SJSA1 (cell line): ENCODE measurements at regions not wholly inside any gene's neighbourhood (a gene's known extent, or its start where the extent isn't known, plus 50 kb on each side); places are given as distances from the start of the nearest gene placed in this dataset.

Experiments
- DNase-seq, 2 experiments: peaks; one replicate each; pipeline ENCODE4 v3.0.0-alpha.2; 2015 to 2020; ENCODE audit warnings: low spot score in 2 of 2, low read depth in 1 of 2
- H3K27ac ChIP-seq: fragments of 250-450 bp; sonication (Bioruptor Pico); 2 replicates; pipeline ENCODE4 v1.5.1; 2020; ENCODE audit warnings: mild to moderate bottlenecking, moderate library complexity
- H3K27me3 ChIP-seq: fragments of 250-450 bp; sonication (Bioruptor Pico); replicated peaks from 2 replicates; pipeline ENCODE4 v1.5.1; 2020; ENCODE audit warnings: mild to moderate bottlenecking, moderate library complexity
- H3K36me3 ChIP-seq: fragments of 250-450 bp; sonication (Bioruptor Pico); 2 replicates; pipeline ENCODE4 v1.5.1; 2020; ENCODE audit warnings: mild to moderate bottlenecking
- H3K4me1 ChIP-seq: fragments of 250-450 bp; sonication (Bioruptor Pico); replicated peaks from 2 replicates; pipeline ENCODE4 v1.6.1; 2021; ENCODE audit warnings: mild to moderate bottlenecking
- H3K4me3 ChIP-seq: fragments of 250-450 bp; sonication (Bioruptor Pico); 2 replicates; pipeline ENCODE4 v1.5.1; 2020; ENCODE audit warnings: mild to moderate bottlenecking
- H3K9me3 ChIP-seq: fragments of 250-450 bp; sonication (Bioruptor Pico); replicated peaks from 2 replicates; pipeline ENCODE4 v1.5.1; 2020; ENCODE audit warnings: mild to moderate bottlenecking

- DNase-seq = no peak
- no peak overlapping the region for H3K4me3 ChIP-seq
Measured at GRCh38 chr20:24253321-24253720, 216.1 kb upstream of the SYNDIG1 start.

GRCh38 chr20:24245094-24245493, 224.3 kb upstream of the SYNDIG1 start:
- Histone ChIP-seq H3K4me3 (no peak overlapping the region), H3K4me1 (no peaks in the 10 kb centered on the region), H3K27me3 (0 out of 2 replicates have a peak, but pooled peaks cover 4% of the 10 kb centered on the region), H3K27ac (no peak overlapping the region), H3K36me3 (no peaks in the 10 kb centered on the region), H3K9me3 (no peaks in the 10 kb centered on the region)
- no peak for DNase-seq

More at GRCh38 chr20:24253321-24253720, 216.1 kb upstream of the SYNDIG1 start:
- H3K27me3 ChIP-seq = 0 out of 2 replicates have a peak, but pooled peaks cover 4% of the 10 kb centered on the region
- H3K27ac ChIP-seq = no peak overlapping the region
- H3K4me1 ChIP-seq = no peaks in the 10 kb centered on the region
- no peaks in the 10 kb centered on the region for H3K36me3 ChIP-seq
- H3K9me3 ChIP-seq = no peaks in the 10 kb centered on the region

DNA sequence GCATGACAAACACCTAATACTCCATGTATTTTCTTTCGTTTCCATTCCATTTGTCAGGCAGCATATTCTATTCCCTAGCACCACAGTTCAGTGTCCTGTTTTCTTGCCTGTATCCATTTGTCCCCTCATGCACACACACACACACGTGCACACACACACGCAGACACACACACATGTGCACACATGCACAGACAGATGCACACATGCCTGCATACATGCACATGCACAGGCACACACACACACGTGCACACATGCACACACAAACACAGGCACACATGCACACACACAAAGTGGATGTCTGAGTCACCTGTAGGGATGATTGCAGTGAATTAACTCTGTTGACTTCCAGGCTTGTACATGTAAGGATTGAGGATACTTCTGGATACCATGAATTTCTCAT, 226.7 kb upstream of the SYNDIG1 start:
- Histone ChIP-seq H3K27ac (no peak overlapping the region), H3K27me3 (no peaks in the 10 kb centered on the region), H3K36me3 (no peaks in the 10 kb centered on the region), H3K4me1 (no peaks in the 10 kb centered on the region), H3K4me3 (no peak overlapping the region), H3K9me3 (no peaks in the 10 kb centered on the region)
- DNase-seq = no peak

DNA sequence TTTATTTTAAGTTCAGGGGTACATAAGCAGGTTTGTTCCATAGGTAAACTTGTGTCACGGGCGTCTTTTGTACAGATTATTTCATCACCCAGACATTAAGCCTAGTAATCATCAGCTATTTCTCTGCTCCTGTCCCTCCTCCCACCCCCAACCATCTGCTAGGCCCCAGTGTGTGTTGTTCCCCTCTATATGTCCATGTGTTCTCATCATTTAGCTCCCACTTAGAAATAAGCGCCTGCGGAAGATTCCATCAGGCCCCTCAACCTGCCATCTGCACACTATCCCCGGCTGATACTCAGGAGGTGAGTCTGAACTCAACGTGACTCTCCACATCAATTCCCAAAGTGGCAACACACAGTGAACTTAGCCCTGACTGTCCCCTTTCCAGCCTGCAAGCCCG, 228.0 kb upstream of the SYNDIG1 start:
- H3K36me3 ChIP-seq = no peaks in the 10 kb centered on the region
- no peak for DNase-seq
- H3K27me3 ChIP-seq = no peaks in the 10 kb centered on the region

GRCh38 chr20:24236963-24237362, 232.5 kb upstream of the SYNDIG1 start:
- DNase-seq = no peak

More for the DNA sequence above, 228.0 kb upstream of the SYNDIG1 start:
- Histone ChIP-seq H3K4me3 (no peak overlapping the region), H3K27ac (no peak overlapping the region), H3K4me1 (no peaks in the 10 kb centered on the region), H3K9me3 (no peaks in the 10 kb centered on the region)

GRCh38 chr20:24236201-24236600, 233.2 kb upstream of the SYNDIG1 start:
- no peaks in the 10 kb centered on the region for H3K4me1 ChIP-seq
- no peaks in the 10 kb centered on the region; the same call in 1 of the 2 replicates for H3K27me3 ChIP-seq
- H3K9me3 ChIP-seq = no peaks in the 10 kb centered on the region
- H3K4me3 ChIP-seq = no peak overlapping the region
- no peaks in the 10 kb centered on the region for H3K36me3 ChIP-seq
- no peak for DNase-seq
- no peak overlapping the region for H3K27ac ChIP-seq

More at GRCh38 chr20:24236963-24237362, 232.5 kb upstream of the SYNDIG1 start:
- Histone ChIP-seq H3K27me3 (no peaks in the 10 kb centered on the region; the same call in 1 of the 2 replicates), H3K4me3 (no peak overlapping the region), H3K27ac (no peak overlapping the region), H3K9me3 (no peaks in the 10 kb centered on the region), H3K36me3 (no peaks in the 10 kb centered on the region), H3K4me1 (no peaks in the 10 kb centered on the region)

- Histone ChIP-seq H3K27ac (no peak overlapping the region), H3K4me3 (no peak overlapping the region), H3K36me3 (no peaks in the 10 kb centered on the region), H3K9me3 (no peaks in the 10 kb centered on the region), H3K27me3 (no peaks in the 10 kb centered on the region; the same call in 1 of the 2 replicates), H3K4me1 (no peaks in the 10 kb centered on the region)
- no peak for DNase-seq
Measured at GRCh38 chr20:24235296-24236175, 233.9 kb upstream of the SYNDIG1 start.

- DNase-seq = no peak
- H3K27me3 ChIP-seq = peaks cover 10% of the 10 kb centered on the region
Measured at GRCh38 chr20:24227600-24227999, 239.0 kb upstream of the GGTLC1 start.

DNA sequence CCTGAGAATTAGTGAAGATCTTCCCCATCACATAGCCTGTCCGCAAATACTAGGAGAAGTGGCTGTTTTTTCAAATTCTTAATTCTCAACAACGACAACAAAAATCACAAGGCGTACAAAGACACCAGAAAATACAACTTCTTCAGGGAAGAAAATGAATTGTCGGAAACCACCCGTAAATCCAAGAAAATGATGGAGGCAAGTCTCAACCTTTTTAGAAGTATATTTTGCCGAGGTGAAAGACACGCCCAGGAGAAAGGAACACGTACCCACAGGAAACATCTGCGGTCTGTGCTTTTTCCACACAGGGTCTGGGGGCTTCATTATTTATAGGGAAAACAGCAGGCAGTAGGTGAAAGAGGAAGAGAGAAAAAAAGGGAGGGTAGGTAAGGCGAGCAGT, 223.9 kb upstream of the GGTLC1 start:
- H3K27me3 ChIP-seq = no peaks in the 10 kb centered on the region
- no peaks in the 10 kb centered on the region for H3K4me1 ChIP-seq
- no peak overlapping the region for H3K4me3 ChIP-seq
- no peaks in the 10 kb centered on the region for H3K9me3 ChIP-seq
- no peak overlapping the region for H3K27ac ChIP-seq
- DNase-seq = no peak
- no peaks in the 10 kb centered on the region for H3K36me3 ChIP-seq

More at GRCh38 chr20:24227600-24227999, 239.0 kb upstream of the GGTLC1 start:
- Histone ChIP-seq H3K4me1 (no peaks in the 10 kb centered on the region), H3K27ac (no peak overlapping the region), H3K36me3 (no peaks in the 10 kb centered on the region), H3K9me3 (no peaks in the 10 kb centered on the region), H3K4me3 (no peak overlapping the region)

GRCh38 chr20:24211972-24212371, 223.4 kb upstream of the GGTLC1 start:
- Histone ChIP-seq H3K36me3 (no peaks in the 10 kb centered on the region), H3K9me3 (no peaks in the 10 kb centered on the region), H3K4me3 (no peak overlapping the region), H3K27me3 (no peaks in the 10 kb centered on the region), H3K27ac (no peak overlapping the region), H3K4me1 (no peaks in the 10 kb centered on the region)
- DNase-seq = no peak

- no peak overlapping the region for H3K4me3 ChIP-seq
- no peak overlapping the region for H3K27ac ChIP-seq
- H3K4me1 ChIP-seq = no peaks in the 10 kb centered on the region
- H3K36me3 ChIP-seq = no peaks in the 10 kb centered on the region
- no peak for DNase-seq
- H3K9me3 ChIP-seq = no peaks in the 10 kb centered on the region
- no peaks in the 10 kb centered on the region for H3K27me3 ChIP-seq
Measured at GRCh38 chr20:24210356-24210755, 221.8 kb upstream of the GGTLC1 start.

DNA sequence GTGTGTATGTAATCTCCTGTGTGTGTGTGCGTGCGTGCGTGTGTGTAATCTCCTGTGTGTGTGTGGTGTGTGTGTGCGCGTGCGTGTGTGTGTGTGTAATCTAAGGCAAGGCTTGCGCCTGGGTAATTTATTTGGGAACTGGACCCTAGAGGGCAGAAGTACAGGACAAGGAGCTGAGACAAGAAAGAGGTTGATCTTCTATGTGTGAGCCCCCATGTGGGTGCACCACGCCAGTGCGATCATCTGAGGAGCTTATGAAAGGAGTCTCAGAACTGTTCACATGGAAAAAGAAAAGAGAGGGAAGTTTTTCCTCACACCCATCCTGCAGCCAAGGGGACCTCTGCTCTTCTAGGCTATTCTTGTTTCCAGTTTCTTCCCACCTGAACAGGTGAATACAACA, 220.1 kb upstream of the GGTLC1 start:
- no peak for DNase-seq
- Histone ChIP-seq H3K27me3 (peaks cover 6% of the 10 kb centered on the region; the same call in 1 of the 2 replicates), H3K9me3 (no peaks in the 10 kb centered on the region), H3K4me1 (no peaks in the 10 kb centered on the region), H3K36me3 (no peaks in the 10 kb centered on the region), H3K4me3 (no peak overlapping the region), H3K27ac (no peak overlapping the region)

GRCh38 chr20:24207803-24208300, 219.3 kb upstream of the GGTLC1 start:
- no peaks in the 10 kb centered on the region for H3K4me1 ChIP-seq
- DNase-seq = no peak

DNA sequence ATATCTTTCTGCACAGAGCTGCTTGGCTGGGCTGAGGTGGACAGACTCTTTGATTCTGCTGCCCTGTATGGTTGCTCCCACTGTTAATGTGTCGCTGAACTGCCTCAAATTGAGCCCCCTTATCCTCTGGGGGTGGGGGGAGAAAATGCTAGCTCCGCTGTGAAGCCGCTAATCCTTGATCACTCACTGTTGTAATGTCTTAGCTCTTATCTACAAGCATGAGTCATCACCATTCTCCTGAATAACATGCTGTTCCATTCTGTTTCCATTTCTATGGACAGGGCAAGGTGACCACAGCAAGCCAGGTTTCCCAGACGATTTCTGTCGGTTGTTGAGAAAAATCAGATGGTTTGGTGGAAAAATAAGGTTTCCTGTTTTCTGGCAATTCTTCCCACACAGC, 218.4 kb upstream of the GGTLC1 start:
- DNase-seq = no peak
- H3K9me3 ChIP-seq = no peaks in the 10 kb centered on the region

More at GRCh38 chr20:24207803-24208300, 219.3 kb upstream of the GGTLC1 start:
- Histone ChIP-seq H3K9me3 (no peaks in the 10 kb centered on the region), H3K27me3 (peaks cover 6% of the 10 kb centered on the region; the same call in 1 of the 2 replicates), H3K27ac (no peak overlapping the region), H3K4me3 (no peak overlapping the region), H3K36me3 (no peaks in the 10 kb centered on the region)

More for the DNA sequence above, 218.4 kb upstream of the GGTLC1 start:
- H3K36me3 ChIP-seq = no peaks in the 10 kb centered on the region
- H3K4me3 ChIP-seq = no peak overlapping the region
- H3K27ac ChIP-seq = no peak overlapping the region
- H3K27me3 ChIP-seq = peaks cover 6% of the 10 kb centered on the region; the same call in 1 of the 2 replicates
- H3K4me1 ChIP-seq = no peaks in the 10 kb centered on the region
